G401.6 (cell line): ENCODE measurements at regions not wholly inside any gene's neighbourhood (a gene's known extent, or its start where the extent isn't known, plus 50 kb on each side); places are given as distances from the start of the nearest gene placed in this dataset.

Experiments
- FAIRE-seq: peaks from 2 replicates; lab custom pipeline; 2012; peaks lifted over from hg19 to GRCh38; lab: Jason Lieb, UNC

DNA sequence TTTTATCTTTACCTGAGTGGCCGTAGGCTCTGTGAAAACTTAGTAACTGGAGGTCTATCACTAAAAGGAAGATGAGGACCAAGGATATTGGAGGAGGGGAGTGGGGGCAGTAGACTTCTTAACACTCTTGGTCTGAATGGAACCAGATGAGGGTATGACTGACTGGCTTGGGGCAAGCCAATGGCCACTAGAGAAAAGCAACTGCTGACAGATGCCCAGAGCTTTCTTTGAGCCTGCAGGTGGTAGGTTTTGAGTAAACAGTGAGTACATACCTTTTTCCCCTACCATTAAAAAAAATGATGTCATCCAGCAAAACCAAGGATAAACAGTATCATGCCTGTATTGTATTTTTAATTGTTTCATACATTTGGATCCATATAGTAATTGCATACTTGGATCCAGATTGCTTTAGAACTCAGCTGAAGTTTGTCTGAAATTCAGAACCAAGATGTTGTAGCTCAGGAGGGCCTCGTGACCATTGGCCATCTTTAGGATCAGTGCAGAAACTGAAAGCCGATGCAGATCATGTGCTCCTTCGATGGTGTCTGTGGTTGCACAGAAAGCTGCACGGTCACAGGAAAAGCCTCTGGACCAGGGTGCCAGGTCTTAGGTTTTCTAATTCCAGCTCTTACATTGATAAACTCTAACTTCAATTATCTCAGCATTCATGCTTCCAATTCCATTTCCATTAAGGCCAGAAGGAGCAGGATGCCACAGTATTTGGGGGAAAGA lies 131.0 kb downstream of the PDGFRA start:
- no peak for FAIRE-seq

DNA sequence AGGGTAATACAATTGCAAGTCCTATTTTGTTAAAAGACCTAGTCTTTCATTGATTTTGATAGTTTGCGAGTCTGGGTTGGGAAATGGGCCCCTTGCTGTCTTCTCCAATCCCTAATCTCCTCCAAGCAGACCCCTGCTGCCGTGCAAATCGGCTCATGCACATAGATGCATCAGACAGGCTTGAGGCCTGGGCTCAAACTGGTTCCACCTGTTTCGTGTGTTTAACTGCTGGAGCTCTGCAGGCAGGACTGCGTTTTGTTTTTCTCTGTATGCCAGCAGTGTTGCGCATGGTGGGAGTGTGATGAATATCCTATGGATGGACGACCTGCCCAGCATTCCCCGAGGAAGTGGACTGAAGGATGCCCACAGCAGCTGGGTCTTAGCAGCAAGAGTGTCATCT lies 133.9 kb downstream of the PDGFRA start:
- FAIRE-seq = no peak

DNA sequence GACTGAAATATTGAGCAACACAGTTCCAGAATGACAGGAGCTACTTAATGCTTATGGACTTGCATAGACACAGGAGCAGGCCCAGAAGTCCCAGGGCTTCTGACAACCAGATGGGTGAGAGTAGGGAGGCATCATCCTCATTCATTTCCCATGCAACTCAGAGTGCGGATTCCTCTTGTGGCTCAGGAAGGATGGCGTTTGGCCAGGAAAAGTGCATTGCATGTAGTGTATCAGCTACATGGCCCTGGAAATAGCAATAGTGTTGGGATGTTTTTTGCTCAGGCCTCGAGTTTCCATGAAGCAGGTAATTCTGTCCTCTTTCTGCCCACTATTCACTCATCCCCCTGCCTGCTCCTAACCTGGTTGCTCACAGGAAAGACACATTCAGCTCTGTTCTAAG lies 136.6 kb downstream of the PDGFRA start:
- no peak for FAIRE-seq

DNA sequence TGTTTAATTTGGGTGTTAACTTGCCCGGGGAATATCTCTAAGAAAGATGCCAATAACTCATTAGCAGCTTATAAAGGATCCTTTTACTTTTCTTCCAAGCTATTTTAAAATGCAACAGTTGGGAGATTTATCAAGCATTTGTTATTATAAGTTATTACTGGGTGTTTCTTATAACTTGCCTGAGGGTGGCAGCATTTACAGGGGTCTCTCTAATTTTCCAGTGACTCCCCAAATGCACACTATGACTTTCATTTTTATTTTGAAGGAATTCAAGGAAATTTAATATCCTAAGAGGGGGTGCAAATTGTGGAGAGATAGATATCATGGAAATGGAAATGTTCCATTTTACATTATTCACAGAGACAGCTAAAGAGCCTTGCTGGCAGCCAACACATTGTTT lies 138.0 kb downstream of the PDGFRA start:
- no peak for FAIRE-seq

DNA sequence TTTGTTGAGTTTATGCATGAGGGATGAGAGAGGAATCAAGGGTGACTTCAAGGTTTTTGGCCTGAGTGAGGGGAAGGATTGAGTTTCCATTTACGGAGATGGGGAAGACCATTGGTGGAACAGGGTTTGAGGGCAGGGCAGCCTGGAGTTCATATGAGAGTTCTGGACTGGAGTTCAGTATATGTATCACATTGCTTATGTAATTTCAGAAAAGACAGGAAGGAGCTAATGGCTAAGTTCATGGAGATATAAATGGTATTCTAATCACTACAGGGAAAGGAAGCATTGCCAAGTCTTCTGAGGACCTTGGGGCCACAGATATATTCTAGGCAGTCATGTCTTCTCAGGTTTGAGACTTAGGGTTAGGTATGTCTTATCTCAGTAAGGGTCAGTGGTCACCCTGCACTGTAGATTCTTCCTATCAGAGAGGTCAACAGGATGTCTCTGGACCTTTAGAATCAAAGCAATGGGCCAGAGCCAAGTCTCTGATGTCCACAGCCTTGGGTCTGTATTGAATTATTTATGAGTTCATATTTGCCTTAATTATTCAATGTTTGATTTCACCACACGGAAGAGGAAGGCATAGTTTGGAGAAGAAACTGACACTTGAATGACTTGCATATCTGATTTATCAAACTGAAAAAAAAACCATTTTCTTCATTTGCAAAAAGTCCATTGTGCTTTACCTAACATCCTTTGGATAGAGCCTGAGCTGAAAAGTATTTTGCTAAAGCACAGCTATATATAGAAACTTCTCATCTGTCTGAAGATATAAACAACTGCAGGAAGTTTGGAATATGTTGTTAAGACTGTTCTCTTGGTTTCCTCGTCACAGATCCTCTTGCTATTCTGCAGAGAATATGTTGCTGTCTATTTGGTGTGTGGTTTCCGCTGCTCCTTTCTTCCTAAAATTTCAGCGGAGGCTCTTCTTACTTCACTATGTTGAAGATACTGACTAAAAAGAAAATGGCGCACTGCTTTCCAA lies 139.5 kb downstream of the PDGFRA start:
- no peak for FAIRE-seq

DNA sequence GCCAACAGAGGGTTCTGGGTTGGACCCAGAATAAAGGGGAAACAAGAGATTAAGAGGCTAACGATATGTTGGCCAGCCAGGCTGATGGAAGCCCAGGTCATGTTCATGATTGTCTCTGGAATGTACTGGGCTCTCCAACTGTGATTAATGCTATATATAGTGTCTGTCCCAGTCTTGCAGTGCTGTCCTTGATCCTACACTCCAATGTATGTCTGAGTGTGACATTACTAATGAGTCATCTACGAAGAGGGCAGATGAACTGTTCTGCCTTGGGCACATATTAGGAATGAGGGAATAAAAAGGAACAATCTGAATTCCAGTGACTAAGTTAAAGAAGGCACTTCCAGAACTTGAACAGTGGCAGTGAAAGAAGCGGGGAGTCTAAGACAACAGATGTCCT lies 142.1 kb downstream of the PDGFRA start:
- FAIRE-seq = no peak

DNA sequence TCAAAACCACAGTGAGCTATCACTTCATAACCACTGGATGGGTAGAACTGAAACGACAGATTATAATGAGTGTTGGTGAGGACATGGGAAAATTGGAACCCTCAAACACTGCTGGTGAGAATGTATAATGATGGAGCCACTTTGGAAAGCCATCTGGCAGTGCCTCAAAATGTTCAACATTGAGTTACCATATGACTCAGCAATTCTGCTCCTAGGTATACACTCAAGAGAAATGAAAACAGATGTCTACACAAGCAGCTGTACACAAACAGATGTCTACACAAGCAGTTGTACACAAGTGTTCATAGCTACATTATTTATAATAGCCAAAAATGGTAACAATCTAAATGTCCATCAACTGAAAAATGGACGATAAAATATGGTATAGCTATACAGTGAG lies 143.9 kb downstream of the PDGFRA start:
- no peak for FAIRE-seq

DNA sequence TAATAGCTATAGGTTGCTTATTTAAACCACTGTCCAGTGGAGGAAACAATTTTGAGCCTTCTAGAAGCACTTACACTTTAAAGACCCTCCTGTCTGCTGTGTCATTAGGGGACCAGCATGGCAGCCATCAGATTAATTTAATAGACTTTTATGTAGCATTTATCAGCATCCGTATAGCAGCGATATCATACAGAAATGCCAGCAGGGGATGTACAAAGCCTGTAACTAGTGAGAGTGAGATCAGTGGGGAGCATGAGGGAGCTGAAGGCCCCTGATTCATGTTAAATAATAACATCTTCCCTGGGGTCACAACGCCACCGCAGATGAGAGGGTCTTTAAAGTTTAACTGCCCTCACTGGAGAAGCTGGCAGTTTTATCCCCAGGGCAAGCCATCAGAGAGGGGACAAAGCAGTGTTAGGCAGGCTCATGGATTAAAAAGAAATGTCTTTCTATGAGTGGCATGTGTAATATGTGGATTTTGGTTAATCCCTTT lies 144.7 kb downstream of the PDGFRA start:
- no peak for FAIRE-seq

DNA sequence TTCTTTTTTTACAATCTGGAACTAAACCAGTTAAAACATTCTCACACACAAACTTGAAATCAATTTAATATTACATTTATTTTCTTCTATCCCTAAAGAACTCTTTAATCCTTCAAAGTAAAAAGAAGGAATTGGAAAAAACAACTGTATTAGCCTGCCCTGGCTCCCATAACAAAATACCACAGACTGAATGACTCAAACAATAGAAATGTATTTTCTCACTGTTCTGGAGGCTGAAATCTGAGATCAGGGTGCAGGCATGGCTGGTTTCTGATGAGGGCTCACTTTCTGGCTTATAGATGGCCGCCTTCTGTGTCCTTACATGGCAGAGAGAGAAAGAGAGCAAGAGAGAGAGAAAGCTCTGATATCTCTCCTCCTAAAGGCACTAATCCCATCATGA lies 149.4 kb downstream of the PDGFRA start:
- FAIRE-seq = no peak

DNA sequence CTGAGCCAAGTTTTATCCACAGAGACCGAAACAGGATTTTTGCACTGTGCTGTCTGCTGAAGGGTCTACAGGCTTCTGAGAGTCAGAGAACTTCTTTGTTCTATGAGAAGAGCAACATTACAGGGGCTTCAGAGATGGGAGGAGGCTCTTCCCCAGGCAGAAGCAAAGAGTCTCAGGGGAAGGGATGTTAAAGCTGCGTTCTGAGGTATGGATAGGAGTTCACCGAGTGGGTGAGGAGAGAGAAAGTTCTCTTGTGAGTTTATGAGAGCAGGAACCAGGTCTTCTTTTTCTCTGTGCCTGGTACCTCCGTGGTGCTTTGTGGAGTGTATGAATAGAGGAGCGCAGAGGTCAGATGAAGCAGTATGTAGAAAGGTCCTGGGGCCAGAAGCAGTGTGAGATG lies 155.1 kb downstream of the PDGFRA start:
- no peak for FAIRE-seq

DNA sequence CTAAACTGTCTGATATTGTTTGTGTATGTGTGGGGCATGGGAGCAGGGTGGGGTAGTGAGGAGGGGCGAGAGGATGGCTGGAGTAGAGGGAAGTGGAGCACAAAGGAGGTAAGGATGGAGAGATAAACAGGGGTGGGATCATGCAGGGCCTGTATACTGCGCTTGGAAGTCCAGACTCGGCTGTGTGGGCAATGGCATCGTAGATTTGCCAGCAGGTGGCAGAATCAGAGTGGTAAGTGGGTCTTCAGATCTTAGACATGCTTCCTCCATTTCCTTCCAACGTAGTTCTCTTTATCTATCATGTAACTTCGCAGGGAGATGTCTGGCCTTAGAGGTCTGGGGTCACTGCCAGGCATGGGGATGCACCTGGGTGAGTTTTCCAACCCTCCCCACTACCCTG lies 155.5 kb downstream of the PDGFRA start:
- FAIRE-seq = no peak

DNA sequence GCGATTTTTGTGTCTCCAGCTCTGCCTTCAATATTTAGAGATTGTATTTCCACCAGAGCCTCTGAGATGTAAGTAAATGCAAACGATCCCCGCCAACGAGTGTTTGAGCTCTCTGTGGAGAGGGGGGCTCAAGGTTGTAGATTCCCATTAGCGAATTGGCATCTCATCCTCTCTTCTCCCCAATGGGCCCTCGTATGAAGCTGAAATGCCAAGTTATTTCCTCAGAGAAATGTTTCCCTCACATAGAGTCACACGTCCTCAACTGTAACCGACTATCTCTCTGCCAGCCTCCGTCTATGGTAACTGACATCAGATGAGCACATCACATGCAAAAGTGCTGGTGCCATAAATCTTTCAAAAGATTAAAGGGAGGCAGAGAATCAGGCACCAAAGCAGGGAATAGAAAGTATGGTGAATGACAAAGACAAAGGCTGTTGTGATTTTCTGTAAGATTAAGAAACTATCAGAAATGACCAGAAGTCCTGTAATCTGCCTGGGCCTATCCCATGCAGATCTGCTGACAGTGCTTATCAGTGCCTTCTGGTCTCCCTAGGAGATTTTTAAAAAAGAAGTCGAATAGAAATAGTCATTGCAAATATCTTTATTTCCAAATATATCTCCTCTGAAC lies 157.1 kb downstream of the PDGFRA start:
- FAIRE-seq = no peak

DNA sequence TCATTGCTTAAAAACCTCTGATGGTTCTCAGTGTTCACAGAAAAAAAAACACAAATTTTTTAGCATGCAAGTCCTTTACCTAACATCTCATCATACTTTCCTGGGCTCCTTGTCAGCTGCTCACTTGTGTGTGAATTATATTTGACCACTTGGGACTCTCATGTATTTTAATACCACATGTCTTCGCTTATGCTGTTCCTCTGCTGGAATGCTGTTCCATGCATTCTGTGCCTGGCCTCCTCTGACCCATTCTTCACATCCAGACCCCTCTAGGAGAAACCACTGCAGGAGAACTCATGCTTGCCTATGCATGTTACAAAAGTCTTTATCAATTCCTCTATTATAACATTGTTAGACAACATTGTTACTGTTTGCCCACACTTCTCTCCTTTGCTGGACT lies 157.6 kb downstream of the PDGFRA start:
- no peak for FAIRE-seq

DNA sequence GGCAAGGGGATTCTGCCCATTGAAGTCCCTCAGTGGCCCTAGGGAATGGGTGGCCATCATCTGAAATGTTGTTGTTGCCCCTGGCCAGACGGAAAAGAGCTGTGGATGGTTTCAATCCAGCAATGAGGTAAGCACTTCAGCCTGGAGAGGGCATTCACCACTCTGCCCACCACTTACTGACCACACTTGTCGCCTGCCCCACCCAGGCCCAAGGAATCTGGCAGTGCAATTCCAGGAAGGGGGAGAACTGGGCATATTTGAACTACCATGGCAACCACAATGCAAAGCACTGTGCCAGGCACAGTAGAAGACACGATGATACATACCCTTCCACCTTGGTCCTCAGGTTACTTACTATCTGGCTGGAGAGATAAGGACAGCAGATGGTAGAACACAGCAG lies 161.6 kb downstream of the PDGFRA start:
- FAIRE-seq = no peak

DNA sequence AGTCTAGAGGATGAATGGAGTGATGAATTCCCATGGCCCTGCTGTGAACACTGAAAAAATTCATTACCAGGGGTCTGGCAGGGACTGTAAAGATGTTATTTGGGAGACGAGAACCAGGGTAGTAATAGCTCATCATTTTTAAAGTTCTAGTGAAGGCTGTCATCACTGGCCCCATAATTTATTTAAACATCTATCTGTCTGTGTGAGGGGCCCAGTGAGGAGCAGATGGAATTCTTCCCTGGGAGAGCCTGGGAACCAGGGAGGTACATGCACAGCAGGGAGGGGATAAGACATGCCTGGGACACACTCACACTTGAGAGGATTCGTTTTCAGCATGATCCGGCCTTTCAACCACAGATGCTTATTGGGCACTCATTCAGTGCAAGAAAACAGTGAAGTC lies 162.0 kb downstream of the PDGFRA start:
- FAIRE-seq = no peak

DNA sequence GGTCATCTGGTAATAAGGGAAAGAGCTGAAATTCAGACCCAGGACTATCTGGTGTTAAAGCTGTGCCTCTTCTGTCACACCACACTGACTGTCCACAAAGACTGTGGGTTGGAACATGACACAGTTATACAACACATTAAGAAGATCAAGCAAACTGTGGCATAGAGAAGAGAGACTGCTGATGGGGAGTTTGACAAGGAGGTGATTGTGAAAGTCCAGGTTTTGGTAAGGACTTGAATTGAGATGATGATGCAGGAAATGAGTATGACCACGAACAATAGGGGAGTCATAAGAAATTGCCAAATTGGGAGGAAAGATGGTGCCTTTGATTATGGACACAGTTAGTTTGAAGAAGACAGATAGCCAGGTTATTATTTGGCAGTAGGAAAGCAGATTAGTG lies 163.4 kb downstream of the PDGFRA start:
- FAIRE-seq = no peak

DNA sequence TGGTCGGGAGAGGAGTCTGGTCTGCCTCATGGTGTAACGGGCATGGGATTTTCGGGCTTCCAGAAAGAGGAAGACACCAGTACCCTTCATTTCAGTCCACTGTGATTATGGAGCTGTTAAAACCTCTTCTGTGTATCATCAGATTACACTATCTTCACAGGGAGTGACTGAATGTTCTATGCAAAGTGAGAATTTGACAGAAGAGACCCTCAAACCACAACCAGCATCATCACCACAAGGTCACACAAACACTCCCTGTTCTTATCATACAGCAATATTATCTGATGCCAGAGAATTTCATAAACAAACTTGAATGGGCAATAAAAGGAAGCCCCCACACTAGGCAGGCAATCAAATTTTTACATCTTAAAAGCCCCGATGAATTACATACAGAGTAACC lies 164.2 kb downstream of the PDGFRA start:
- FAIRE-seq = no peak

DNA sequence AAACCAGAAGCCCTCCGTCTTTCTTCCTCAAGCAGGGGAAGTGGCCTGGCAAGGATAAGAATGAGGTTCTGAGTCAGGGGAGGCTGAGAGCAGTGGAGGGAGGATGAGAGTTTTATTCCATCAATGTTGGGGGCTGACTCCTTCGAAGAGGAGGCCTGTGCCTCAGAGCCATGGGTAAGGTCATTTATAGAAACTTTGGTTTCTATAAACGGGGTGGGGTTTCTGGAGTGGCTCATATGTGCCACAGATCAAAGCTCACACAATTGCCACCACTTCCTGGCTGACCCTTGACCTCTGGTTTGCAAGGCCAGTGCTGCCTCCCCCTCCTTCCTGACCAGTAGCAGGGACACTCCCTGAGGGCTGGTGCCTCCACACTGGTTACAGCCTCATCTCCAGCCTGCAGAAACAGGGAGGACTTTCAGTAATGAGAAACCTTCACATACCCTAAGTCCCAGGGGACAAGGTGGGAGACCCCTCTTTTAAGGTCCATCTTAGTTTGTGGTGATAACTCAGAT lies 166.0 kb downstream of the PDGFRA start:
- FAIRE-seq = no peak

DNA sequence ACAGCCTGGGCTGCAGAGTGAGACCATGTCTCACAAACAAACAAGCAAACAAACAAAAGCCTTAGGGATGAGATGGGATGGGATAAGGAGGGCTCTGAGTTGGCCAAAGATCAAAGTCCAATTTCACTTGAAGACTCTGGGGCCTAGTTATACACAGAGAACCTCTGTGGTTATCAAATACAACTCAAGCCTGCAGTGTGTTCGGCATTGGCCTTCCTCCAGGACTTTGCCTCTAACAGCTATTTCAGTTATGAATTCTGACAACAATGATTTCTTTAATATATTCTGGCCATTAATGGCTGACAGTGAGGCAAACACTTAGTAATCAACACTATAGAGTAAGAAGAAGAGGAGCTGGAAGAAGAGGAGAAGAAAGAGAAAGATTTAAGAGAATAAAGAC lies 171.1 kb downstream of the PDGFRA start:
- FAIRE-seq = no peak

DNA sequence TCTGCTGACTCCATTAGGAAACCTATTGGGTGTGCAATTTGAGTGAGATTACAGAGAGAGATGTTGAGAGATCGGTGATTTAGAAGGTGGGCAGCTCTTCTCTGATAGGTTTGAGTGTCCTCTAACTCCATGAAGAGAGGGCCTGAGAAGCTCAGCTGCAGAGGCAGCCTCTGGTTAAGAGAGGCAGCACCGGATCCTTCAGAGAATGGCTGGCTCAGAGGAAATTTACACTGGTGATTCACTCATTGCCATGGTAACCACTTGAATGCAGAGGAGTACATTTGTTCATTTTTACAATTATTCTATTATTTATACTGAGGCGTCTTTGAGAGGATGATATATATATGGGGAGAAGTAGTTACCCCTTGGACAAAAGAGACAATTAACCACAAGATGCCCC lies 171.7 kb downstream of the PDGFRA start:
- no peak for FAIRE-seq

DNA sequence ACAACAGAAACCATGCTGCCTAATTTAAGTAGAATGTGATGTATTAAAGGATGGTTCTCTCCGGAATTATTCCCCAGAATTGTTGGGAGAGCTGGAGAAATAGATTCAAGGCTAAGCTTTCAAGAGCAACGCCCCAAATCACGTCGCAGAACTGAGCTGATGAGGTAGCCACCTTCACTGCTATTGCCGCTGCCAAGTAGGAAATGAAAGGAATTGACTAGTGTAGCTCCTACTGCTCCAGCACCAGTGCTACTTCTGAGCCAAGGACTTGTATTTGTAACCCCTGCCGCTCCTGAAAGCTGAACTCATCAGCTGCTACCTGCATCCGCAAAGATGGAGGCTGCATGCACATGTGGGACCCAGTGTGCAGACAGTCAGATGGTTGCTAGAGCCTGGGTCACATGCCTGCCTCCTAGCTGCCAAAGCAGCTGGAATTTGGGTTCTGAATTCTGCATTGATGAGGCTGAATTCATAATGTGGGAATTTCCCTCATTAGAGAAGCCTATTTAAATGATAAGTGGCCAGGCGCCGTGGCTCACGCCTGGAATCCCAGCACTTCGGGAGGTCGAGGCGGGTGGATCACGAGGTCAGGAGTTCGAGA lies 173.9 kb downstream of the PDGFRA start:
- FAIRE-seq = no peak

DNA sequence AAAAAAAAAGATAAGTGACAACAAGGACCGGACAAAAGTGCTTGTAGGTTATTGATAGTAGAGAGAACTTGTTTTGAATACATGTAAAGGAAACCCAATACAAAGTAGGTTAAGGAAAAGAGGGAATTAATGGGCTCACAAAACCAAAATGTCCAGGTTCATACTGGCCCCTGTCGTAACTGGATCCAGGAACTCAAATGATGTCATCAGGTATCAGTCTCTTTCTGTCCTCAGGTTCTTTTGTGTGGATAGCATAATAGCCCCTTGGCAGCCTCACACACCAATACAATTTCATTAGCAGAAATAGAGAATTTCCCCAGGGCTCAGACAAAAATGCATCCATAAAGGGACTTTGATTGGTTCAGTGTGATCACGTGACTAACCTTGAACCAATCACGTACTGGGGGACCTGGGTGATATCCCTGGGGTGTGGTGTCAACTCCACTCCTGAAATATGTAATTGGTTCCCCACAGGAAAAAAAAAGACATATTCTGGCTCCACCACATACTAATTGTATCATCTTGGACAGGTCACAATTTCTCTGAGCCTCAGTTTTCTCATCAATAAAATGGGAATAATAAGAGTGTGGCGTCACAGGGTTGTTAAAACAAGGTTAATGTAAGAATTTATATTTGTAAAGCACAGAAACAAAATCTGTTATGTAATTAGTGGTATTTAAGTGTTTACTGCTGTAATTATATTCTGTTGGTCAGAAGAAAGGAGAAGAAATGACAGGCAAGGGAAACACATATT lies 174.8 kb downstream of the PDGFRA start:
- FAIRE-seq = no peak
